Neural cell (in vitro differentiated cells): ENCODE measurements at regions not wholly inside any gene's neighbourhood (a gene's known extent, or its start where the extent isn't known, plus 50 kb on each side); places are given as distances from the start of the nearest gene placed in this dataset.

ENCODE experiments used
- H2AFZ ChIP-seq: fragments of 200-600, 300-800 bp; sonication (generic), shearing (Covaris generic); 2 replicates; pipeline ENCODE4 v1.6.0; 2014; ENCODE audit warnings: low read depth, mild to moderate bottlenecking, antibody characterized with exemption, low read length, moderate library complexity
- H3F3A ChIP-seq: fragments of 200-600 bp; shearing (Covaris generic); 2 replicates; pipeline ENCODE4 v1.6.1; 2016; ENCODE audit warnings: mild to moderate bottlenecking, moderate library complexity, mixed read lengths, antibody characterized with exemption, low read length; ENCODE audit not compliant: insufficient read depth, poor library complexity, severe bottlenecking
- H3K27ac ChIP-seq: fragments of 200-600, 300-800 bp; sonication (generic), shearing (Covaris generic); 2 replicates; pipeline ENCODE4 v1.5.1; 2014; ENCODE audit warnings: mild to moderate bottlenecking, low read length, moderate library complexity
- H3K27me3 ChIP-seq: fragments of 300-800, 200-600 bp; sonication (generic), shearing (Covaris generic); 2 replicates; pipeline ENCODE4 v1.6.0; 2014; ENCODE audit warnings: mild to moderate bottlenecking, low read depth, low read length, moderate library complexity; ENCODE audit not compliant: insufficient read depth
- H3K36me3 ChIP-seq: fragments of 300-800, 200-600 bp; sonication (generic), shearing (Covaris generic); 2 replicates; pipeline ENCODE4 v1.5.1; 2014; ENCODE audit warnings: mild to moderate bottlenecking, antibody characterized with exemption, low read length, moderate library complexity; ENCODE audit not compliant: insufficient read depth
- H3K4me2 ChIP-seq: fragments of 300-800, 200-600 bp; sonication (generic), shearing (Covaris generic); 2 replicates; pipeline ENCODE4 v1.6.0; 2014; ENCODE audit warnings: mild to moderate bottlenecking, low read length
- H3K4me3 ChIP-seq: fragments of 300-800, 200-600 bp; sonication (generic), shearing (Covaris generic); 2 replicates; pipeline ENCODE4 v1.5.1; 2014; ENCODE audit warnings: mild to moderate bottlenecking, low read length, moderate library complexity
- H3K79me2 ChIP-seq: fragments of 200-600 bp; shearing (Covaris generic); replicated peaks from 2 replicates; pipeline ENCODE4 v1.6.0; 2014; ENCODE audit warnings: mild to moderate bottlenecking, low read length, moderate library complexity; ENCODE audit not compliant: insufficient read depth
- H3K9ac ChIP-seq: fragments of 300-800, 200-600 bp; sonication (generic), shearing (Covaris generic); 2 replicates; pipeline ENCODE4 v1.6.1; 2016; ENCODE audit warnings: mild to moderate bottlenecking, low read length, mixed read lengths
- H3K9me2 ChIP-seq: fragments of 200-600 bp; shearing (Covaris generic); 2 replicates; pipeline ENCODE4 v1.6.1; 2016; ENCODE audit warnings: mild to moderate bottlenecking, low read length, mixed read lengths; ENCODE audit not compliant: insufficient read depth
- H3K9me3 ChIP-seq: fragments of 200-600, 300-800 bp; sonication (generic), shearing (Covaris generic); 2 replicates; pipeline ENCODE4 v1.6.1; 2016; ENCODE audit warnings: mild to moderate bottlenecking, mixed run types, low read length, moderate library complexity, mixed read lengths
- H4K20me1 ChIP-seq: fragments of 200-600 bp; shearing (Covaris generic); 2 replicates; pipeline ENCODE4 v1.6.1; 2016; ENCODE audit warnings: mild to moderate bottlenecking, mixed run types; ENCODE audit not compliant: insufficient read depth
- EP300 ChIP-seq: fragments of 450-650 bp; conservative IDR thresholded peaks from 2 replicates; pipeline ENCODE4 v1.6.1; 2014; ENCODE audit warnings: antibody characterized with exemption, mild to moderate bottlenecking, moderate library complexity; ENCODE audit not compliant: poor library complexity, severe bottlenecking
- EZH2 ChIP-seq: fragments of 200-600, 300-800 bp; shearing (Covaris generic), sonication (generic); IDR thresholded peaks from 2 replicates; pipeline ENCODE4 v1.6.1; 2014; ENCODE audit warnings: antibody characterized with exemption, low read length, borderline replicate concordance, mild to moderate bottlenecking; ENCODE audit not compliant: insufficient read depth, poor library complexity, severe bottlenecking
- MXI1 ChIP-seq: fragments of 450-650 bp; conservative IDR thresholded peaks from 2 replicates; pipeline ENCODE4 v1.6.1; 2014; ENCODE audit warnings: antibody characterized with exemption, mild to moderate bottlenecking; ENCODE audit not compliant: poor library complexity, severe bottlenecking
- POLR2AphosphoS5 ChIP-seq: IDR thresholded peaks from 2 replicates; pipeline ENCODE4 v1.6.1; 2012
- RAD21 ChIP-seq: fragments of 450-650 bp; conservative IDR thresholded peaks from 2 replicates; pipeline ENCODE4 v1.6.1; 2014; ENCODE audit warnings: antibody characterized with exemption, mild to moderate bottlenecking, moderate library complexity
- SMC3 ChIP-seq: fragments of 450-650 bp; conservative IDR thresholded peaks from 2 replicates; pipeline ENCODE4 v1.6.1; 2014; ENCODE audit warnings: antibody characterized with exemption, mild to moderate bottlenecking, moderate library complexity; ENCODE audit not compliant: poor library complexity
- TAF1 ChIP-seq: IDR thresholded peaks from 2 replicates; pipeline ENCODE4 v1.6.1; 2012; ENCODE audit warnings: low read depth
- TF ChIP-seq, protein P1 (sequence below): fragments of 450-650 bp; IDR thresholded peaks from 2 replicates; pipeline ENCODE4 v1.5.1; 2014; ENCODE audit warnings: antibody characterized with exemption, mild to moderate bottlenecking, moderate library complexity; ENCODE audit not compliant: poor library complexity, severe bottlenecking
- TF ChIP-seq, protein P2 (sequence below): IDR thresholded peaks from 2 replicates; pipeline ENCODE4 v1.6.1; 2012; ENCODE audit warnings: borderline replicate concordance

DNA sequence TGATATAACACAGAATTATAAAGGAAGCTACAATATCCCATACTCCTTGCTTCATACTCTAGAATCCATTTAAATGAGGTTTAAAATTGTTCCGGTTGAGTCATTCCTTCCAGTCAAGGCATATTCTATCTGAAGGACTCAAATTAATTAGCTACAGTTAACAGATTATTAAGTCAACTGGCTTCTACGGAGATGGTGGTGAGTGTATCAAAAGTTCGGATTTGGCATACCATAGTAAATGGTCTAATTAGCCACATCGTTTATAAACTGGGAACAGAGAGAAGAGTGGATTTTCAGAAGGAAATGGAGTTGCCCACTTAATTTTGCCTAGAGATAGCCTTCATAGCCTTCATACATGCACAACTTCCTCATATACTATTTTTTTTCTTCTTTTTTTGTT lies 1095.3 kb downstream of the TTLL7 start:
- H3K79me2 ChIP-seq = no peaks in the 10 kb centered on the region
- TF ChIP-seq TAF1 (no peak), EP300 (no peak), MXI1 (no peak), EZH2 (no peak), SMC3 (no peak), RAD21 (no peak), POLR2AphosphoS5 (no peak)
- TF ChIP-seq, protein P1, sequence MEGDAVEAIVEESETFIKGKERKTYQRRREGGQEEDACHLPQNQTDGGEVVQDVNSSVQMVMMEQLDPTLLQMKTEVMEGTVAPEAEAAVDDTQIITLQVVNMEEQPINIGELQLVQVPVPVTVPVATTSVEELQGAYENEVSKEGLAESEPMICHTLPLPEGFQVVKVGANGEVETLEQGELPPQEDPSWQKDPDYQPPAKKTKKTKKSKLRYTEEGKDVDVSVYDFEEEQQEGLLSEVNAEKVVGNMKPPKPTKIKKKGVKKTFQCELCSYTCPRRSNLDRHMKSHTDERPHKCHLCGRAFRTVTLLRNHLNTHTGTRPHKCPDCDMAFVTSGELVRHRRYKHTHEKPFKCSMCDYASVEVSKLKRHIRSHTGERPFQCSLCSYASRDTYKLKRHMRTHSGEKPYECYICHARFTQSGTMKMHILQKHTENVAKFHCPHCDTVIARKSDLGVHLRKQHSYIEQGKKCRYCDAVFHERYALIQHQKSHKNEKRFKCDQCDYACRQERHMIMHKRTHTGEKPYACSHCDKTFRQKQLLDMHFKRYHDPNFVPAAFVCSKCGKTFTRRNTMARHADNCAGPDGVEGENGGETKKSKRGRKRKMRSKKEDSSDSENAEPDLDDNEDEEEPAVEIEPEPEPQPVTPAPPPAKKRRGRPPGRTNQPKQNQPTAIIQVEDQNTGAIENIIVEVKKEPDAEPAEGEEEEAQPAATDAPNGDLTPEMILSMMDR = no peak
- TF ChIP-seq, protein P2, sequence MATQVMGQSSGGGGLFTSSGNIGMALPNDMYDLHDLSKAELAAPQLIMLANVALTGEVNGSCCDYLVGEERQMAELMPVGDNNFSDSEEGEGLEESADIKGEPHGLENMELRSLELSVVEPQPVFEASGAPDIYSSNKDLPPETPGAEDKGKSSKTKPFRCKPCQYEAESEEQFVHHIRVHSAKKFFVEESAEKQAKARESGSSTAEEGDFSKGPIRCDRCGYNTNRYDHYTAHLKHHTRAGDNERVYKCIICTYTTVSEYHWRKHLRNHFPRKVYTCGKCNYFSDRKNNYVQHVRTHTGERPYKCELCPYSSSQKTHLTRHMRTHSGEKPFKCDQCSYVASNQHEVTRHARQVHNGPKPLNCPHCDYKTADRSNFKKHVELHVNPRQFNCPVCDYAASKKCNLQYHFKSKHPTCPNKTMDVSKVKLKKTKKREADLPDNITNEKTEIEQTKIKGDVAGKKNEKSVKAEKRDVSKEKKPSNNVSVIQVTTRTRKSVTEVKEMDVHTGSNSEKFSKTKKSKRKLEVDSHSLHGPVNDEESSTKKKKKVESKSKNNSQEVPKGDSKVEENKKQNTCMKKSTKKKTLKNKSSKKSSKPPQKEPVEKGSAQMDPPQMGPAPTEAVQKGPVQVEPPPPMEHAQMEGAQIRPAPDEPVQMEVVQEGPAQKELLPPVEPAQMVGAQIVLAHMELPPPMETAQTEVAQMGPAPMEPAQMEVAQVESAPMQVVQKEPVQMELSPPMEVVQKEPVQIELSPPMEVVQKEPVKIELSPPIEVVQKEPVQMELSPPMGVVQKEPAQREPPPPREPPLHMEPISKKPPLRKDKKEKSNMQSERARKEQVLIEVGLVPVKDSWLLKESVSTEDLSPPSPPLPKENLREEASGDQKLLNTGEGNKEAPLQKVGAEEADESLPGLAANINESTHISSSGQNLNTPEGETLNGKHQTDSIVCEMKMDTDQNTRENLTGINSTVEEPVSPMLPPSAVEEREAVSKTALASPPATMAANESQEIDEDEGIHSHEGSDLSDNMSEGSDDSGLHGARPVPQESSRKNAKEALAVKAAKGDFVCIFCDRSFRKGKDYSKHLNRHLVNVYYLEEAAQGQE = no peak
- H3K4me2 ChIP-seq = no peak overlapping the region
- H3F3A ChIP-seq = no peaks in the 10 kb centered on the region
- H3K27me3 ChIP-seq = no peaks in the 10 kb centered on the region
- H3K4me3 ChIP-seq = no peak overlapping the region
- H2AFZ ChIP-seq = no peak overlapping the region
- H3K36me3 ChIP-seq = no peaks in the 10 kb centered on the region
- H3K9ac ChIP-seq = no peak overlapping the region
- H4K20me1 ChIP-seq = no peaks in the 10 kb centered on the region
- H3K9me2 ChIP-seq = no peaks in the 10 kb centered on the region
- no peak overlapping the region for H3K27ac ChIP-seq
- H3K9me3 ChIP-seq = no peaks in the 10 kb centered on the region

DNA sequence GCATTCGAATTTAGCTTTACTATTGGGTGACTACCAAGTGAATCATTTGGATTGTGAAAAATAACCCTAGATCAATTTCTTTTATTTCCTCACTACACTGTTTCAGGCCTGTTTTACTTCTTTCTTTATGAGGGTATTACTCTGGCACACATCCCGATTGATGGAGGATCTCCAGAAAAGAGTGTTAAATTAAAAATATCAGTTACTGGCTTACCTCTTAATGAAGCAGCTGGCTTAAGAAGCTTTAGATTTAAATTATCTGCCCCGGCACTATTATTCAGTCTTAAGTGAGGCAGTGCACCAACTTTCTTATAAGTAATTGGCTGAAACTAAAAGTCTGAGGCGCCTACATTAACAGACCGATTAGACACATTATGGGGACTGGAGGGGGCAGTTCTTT lies 1097.4 kb downstream of the TTLL7 start:
- no peaks in the 10 kb centered on the region for H3K27me3 ChIP-seq
- H3F3A ChIP-seq = no peaks in the 10 kb centered on the region
- H3K4me2 ChIP-seq = no peak overlapping the region
- H4K20me1 ChIP-seq = no peaks in the 10 kb centered on the region
- no peaks in the 10 kb centered on the region for H3K36me3 ChIP-seq
- no peaks in the 10 kb centered on the region for H3K79me2 ChIP-seq
- H3K4me3 ChIP-seq = no peak overlapping the region
- H3K27ac ChIP-seq = no peak overlapping the region
- TF ChIP-seq SMC3 (no peak), POLR2AphosphoS5 (no peak), MXI1 (no peak), EZH2 (no peak), RAD21 (no peak), EP300 (no peak), TAF1 (no peak)
- TF ChIP-seq, protein P1 = no peak
- TF ChIP-seq, protein P2 = no peak
- no peak overlapping the region for H2AFZ ChIP-seq
- H3K9ac ChIP-seq = no peak overlapping the region
- H3K9me2 ChIP-seq = no peaks in the 10 kb centered on the region
- H3K9me3 ChIP-seq = no peaks in the 10 kb centered on the region
